Lower leg skin (tissue), 4 donors: ENCODE measurements at regions not wholly inside any gene's neighbourhood (a gene's known extent, or its start where the extent isn't known, plus 50 kb on each side); places are given as distances from the start of the nearest gene placed in this dataset.

Source experiments
- DNase-seq, 2 donors: peaks; one replicate each; pipeline ENCODE4 v3.0.0-alpha.2; 2019; ENCODE audit warnings: low spot score in 2 of 2
- H3K4me3 ChIP-seq: fragments of 200-600 bp; sonication (generic); 2 replicates; pipeline ENCODE4 v1.5.1; 2017; ENCODE audit warnings: mild to moderate bottlenecking, low read depth; ENCODE audit not compliant: poor library complexity, severe bottlenecking
- POLR2A ChIP-seq, 2 donors: fragments of 450-650 bp; IDR thresholded peaks; one replicate each; pipeline ENCODE4 v1.6.1; 2016 to 2017; ENCODE audit warnings: antibody characterized with exemption in 2 of 2, mild to moderate bottlenecking in 1 of 2, moderate library complexity in 1 of 2
- WGBS, 2 donors: methylation state at CpG; one replicate each; pipeline ENCODE4 v1.1.5; 2018; 5-methylcytosine and 5-hydroxymethylcytosine counted together
- intact Hi-C: fragments of 100-400 bp; cut with DNase I; formaldehyde crosslinking; loops from one replicate; pipeline ENCODE4 v1.15.0; 2023; ENCODE audit warnings: low total_unique reads
- TF ChIP-seq, protein P1 (sequence below), 3 donors: fragments of 450-650 bp; IDR thresholded peaks; one replicate each; pipeline ENCODE4 v1.5.1; 2016; ENCODE audit warnings: antibody characterized with exemption in 3 of 3, mild to moderate bottlenecking in 3 of 3, moderate library complexity in 2 of 3

DNA sequence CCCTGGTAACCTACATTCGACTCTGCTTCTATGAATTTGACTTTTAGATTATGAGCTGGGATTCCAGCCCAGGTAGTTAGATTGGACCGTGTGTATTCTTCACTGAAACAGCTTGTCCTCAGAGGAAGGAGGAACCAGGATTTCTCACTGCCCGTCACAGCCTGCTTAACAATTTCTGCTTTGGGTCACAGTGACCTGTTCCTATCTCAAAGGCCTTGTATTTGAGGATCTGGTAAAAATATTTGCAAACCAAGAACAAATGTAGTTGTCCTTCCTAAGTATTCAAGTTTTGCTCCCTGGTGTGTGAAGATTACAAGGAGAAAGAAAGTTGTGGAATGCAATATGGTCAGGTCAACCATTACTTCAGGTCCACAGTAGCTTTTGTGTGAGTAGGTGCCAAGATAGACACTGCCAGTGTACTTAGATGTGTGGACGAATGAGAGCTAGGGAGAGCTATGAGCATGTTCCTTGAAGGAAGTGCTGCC lies 55.1 kb downstream of the KIF4B start:
- intact Hi-C loops = no loop called here
- DNase-seq = no peak
- H3K4me3 ChIP-seq = no peak overlapping the region
- no peak for TF ChIP-seq POLR2A (IDR thresholded peaks at IDR 0.05)
- TF ChIP-seq, protein P1, sequence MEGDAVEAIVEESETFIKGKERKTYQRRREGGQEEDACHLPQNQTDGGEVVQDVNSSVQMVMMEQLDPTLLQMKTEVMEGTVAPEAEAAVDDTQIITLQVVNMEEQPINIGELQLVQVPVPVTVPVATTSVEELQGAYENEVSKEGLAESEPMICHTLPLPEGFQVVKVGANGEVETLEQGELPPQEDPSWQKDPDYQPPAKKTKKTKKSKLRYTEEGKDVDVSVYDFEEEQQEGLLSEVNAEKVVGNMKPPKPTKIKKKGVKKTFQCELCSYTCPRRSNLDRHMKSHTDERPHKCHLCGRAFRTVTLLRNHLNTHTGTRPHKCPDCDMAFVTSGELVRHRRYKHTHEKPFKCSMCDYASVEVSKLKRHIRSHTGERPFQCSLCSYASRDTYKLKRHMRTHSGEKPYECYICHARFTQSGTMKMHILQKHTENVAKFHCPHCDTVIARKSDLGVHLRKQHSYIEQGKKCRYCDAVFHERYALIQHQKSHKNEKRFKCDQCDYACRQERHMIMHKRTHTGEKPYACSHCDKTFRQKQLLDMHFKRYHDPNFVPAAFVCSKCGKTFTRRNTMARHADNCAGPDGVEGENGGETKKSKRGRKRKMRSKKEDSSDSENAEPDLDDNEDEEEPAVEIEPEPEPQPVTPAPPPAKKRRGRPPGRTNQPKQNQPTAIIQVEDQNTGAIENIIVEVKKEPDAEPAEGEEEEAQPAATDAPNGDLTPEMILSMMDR (IDR thresholded peaks at IDR 0.05) = no peak
- 60 to 68% methylated on average over 4 of the region's 4 CpGs for WGBS, 2 donors

DNA sequence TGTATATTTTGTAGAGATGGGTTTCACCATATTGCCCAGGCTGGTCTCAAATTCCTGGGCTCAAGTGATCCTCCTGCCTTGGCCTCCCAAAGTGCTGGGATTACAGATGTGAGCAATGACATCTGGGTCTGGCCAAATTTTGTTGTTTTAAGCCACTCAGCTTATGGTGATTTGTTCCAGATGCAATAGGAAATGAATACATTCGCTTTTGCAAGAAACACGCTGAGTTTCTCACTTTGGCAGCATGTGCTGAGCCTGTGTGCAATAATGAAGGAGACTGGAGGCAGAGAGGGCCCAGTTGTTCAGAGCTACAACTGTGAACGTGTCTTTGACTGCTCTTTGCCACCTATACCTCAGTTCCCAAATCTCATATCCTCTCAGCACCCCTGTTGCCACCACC lies 56.4 kb downstream of the KIF4B start:
- intact Hi-C loops = no loop called here
- DNase-seq = no peak
- H3K4me3 ChIP-seq = no peak overlapping the region
- 51 to 59% methylated on average over 3 of the region's 3 CpGs for WGBS, 2 donors
- TF ChIP-seq POLR2A (IDR thresholded peaks at IDR 0.05) = no peak
- TF ChIP-seq, protein P1 (IDR thresholded peaks at IDR 0.05) = no peak

DNA sequence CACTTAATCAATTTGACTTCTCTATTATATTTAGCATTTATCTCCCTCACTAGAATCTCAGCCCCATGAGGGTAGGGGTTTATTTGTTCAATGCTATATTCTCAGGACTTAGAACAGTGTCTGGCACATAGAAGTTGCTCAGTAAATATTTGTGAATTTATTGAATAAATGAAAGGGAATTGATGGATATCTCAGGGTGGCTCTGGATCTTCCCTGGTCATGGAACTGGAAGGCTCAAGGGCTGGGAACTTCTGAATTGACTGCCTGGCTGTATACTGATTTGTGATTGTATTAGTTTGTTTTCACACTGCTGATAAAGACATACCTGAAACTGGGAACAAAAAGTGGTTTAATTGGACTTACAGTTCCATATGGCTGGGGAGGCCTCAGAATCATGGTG lies 57.2 kb downstream of the KIF4B start:
- TF ChIP-seq, protein P1 (IDR thresholded peaks at IDR 0.05) = no peak
- TF ChIP-seq POLR2A (IDR thresholded peaks at IDR 0.05) = no peak
- DNase-seq = no peak
- intact Hi-C loops = no loop called here
- H3K4me3 ChIP-seq = no peak overlapping the region

DNA sequence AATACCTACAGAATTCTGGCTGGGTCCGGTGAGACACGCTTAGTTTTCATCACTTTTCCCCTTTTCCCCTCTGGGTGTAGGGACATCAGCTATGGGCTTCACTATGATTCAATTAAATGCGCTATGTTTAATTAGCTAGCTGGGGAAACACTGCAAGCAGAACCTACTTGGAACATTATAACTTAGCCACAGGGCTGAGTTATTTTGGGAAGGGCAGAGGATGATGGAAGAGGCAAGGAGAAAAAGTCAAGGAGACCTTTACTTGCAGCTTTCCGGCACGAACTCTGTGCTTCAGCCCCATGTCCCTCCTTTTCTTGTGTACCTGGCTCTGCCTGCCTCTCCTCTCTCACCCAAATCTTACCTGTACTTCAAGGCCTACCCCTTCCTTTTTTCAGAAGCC lies 62.8 kb downstream of the KIF4B start:
- H3K4me3 ChIP-seq = no peak overlapping the region
- TF ChIP-seq, protein P1 (IDR thresholded peaks at IDR 0.05) = no peak
- no peak for TF ChIP-seq POLR2A (IDR thresholded peaks at IDR 0.05)
- no peak for DNase-seq
- intact Hi-C loops = no loop called here
- WGBS, 2 donors = 82 to 90% methylated on average over 5 of the region's 5 CpGs

DNA sequence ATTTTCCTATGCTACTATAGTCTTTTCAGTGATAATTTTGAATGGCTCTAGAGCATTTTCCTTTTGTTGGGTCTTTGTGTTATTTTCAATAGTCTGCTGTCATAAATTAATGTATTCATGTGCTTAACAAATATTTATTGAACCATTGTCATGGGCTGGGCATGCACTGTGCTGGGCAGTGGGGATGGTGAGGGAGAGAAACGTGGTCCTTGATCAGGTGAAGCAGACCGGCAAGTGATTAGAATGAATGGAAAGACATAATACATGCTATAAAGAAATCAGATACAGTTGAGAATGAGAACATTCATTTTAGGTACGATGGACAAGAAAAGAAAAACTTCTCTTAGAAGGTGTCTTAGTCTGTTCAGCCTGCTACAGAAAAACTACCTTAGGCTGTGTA lies 66.1 kb downstream of the KIF4B start:
- intact Hi-C loops = no loop called here
- no peak for TF ChIP-seq POLR2A (IDR thresholded peaks at IDR 0.05)
- WGBS, 2 donors = 35 to 47% methylated on average over 3 of the region's 3 CpGs
- no peak overlapping the region for H3K4me3 ChIP-seq
- DNase-seq = no peak

DNA sequence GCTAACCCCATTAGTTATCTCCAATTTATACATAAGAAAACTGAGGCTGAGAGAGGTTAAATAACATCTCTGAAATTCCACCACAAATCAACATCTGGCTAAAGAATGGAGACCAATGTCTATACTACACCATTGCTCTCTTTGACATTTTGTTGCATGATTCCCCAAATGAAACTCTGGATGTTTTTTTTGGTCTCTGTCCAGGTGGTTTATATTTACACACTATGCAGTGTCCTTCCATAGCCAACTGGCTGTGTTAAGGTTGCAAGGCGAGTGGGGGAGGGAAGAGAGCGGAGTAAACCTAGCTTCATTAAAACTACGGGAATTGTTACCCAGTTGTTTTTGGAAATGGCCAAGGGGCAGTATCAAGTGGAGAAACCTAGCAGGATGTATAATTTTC lies 67.2 kb downstream of the KIF4B start:
- DNase-seq = no peak
- 46 to 48% methylated on average over 3 of the region's 3 CpGs for WGBS, 2 donors
- intact Hi-C loops = no loop called here
- TF ChIP-seq POLR2A (IDR thresholded peaks at IDR 0.05) = no peak
- TF ChIP-seq, protein P1 (IDR thresholded peaks at IDR 0.05) = no peak
- no peak overlapping the region for H3K4me3 ChIP-seq
